Aorta (tissue), 5 donors: ENCODE measurements at regions not wholly inside any gene's neighbourhood (a gene's known extent, or its start where the extent isn't known, plus 50 kb on each side); places are given as distances from the start of the nearest gene placed in this dataset.

Experiments
- ATAC-seq: fragments of 200-7000 bp; cut with Tn5 transposase; one replicate; pipeline ENCODE4 v1.9.1; 2022; ENCODE audit warnings: moderate library complexity; ENCODE audit not compliant: low FRiP score
- DNase-seq, 2 donors: peaks; one replicate each; pipeline ENCODE4 v3.0.0-alpha.2; 2020
- H3K27ac ChIP-seq, 2 donors: one replicate each; pipeline ENCODE4 v1.5.1; 2013; ENCODE audit warnings: low read length in 2 of 2, mild to moderate bottlenecking in 2 of 2, moderate library complexity in 2 of 2, control low read depth in 1 of 2, inconsistent platforms in 1 of 2, low read depth in 1 of 2
- H3K27me3 ChIP-seq, 2 donors: one replicate each; pipeline ENCODE4 v1.6.1; 2013; ENCODE audit warnings: control low read depth in 1 of 2, low read length in 1 of 2, mild to moderate bottlenecking in 1 of 2, moderate library complexity in 1 of 2; ENCODE audit not compliant: insufficient read depth in 2 of 2, control insufficient read depth in 1 of 2
- H3K36me3 ChIP-seq, 2 donors: one replicate each; pipeline ENCODE4 v1.6.1; 2013; ENCODE audit warnings: control low read depth in 1 of 2, low read length in 1 of 2, mild to moderate bottlenecking in 1 of 2; ENCODE audit not compliant: insufficient read depth in 2 of 2, control insufficient read depth in 1 of 2
- H3K4me1 ChIP-seq, 2 donors: one replicate each; pipeline ENCODE4 v1.6.1; 2013; ENCODE audit warnings: low read length in 2 of 2, control low read depth in 1 of 2, mild to moderate bottlenecking in 1 of 2, moderate library complexity in 1 of 2; ENCODE audit not compliant: insufficient read depth in 2 of 2, control insufficient read depth in 1 of 2
- H3K4me3 ChIP-seq, 2 donors: one replicate each; pipeline ENCODE4 v1.5.1; 2013; ENCODE audit warnings: low read length in 2 of 2, control low read depth in 1 of 2, mild to moderate bottlenecking in 1 of 2
- H3K9me3 ChIP-seq: one replicate; pipeline ENCODE4 v1.6.1; 2013; ENCODE audit warnings: mild to moderate bottlenecking, low read length; ENCODE audit not compliant: control insufficient read depth
- WGBS, 2 donors: extraction: QIAGEN DNeasy Blood & Tissue Kit; methylation state at CpG; one replicate each; pipeline ENCODE4 v1.1.7; 2013; 5-methylcytosine and 5-hydroxymethylcytosine counted together
- intact Hi-C, 2 donors: fragments of 100-400 bp; cut with DNase I; formaldehyde crosslinking; loops; one replicate each; pipeline versions ENCODE4 v1.14.2 to v1.15.0; 2022
- donor health status: healthy with polysubstance abuse.
- donor health status: Bipolar disorder and iron deficiency.
- donor health status: DM: no; HTN: no; CAD: no.
- donor health status: DM: no; HTN: no; CAD: no.
- donor health status: DM: yes; HTN: yes; CAD: no.

GRCh38 chr10:125283191-125283835, 123.0 kb upstream of the CTBP2 start:
- whole genome bisulfite sequencing, 2 donors, result 55 to 66% methylated on average over 7 of the region's 7 CpGs
- Histone ChIP-seq H3K9me3 (peaks cover 2% of the 10 kb centered on the region), H3K27me3 (no peaks in the 10 kb centered on the region), H3K4me1 (no peaks in the 10 kb centered on the region), H3K4me3 (no peak overlapping the region), H3K27ac (no peak overlapping the region), H3K36me3 (no peaks in the 10 kb centered on the region)
- intact Hi-C loops, result no loop called here
- DNase-seq (no peak), ATAC-seq (no peak)

- H3K36me3 ChIP-seq, result no peaks in the 10 kb centered on the region
- H3K9me3 ChIP-seq, result no peaks in the 10 kb centered on the region
- no peak for DNase-seq
- no peak overlapping the region for H3K4me3 ChIP-seq
- ATAC-seq, result no peak
- H3K4me1 ChIP-seq, result no peaks in the 10 kb centered on the region
- intact Hi-C loops, result no loop called here
- H3K27ac ChIP-seq, result no peak overlapping the region
- 65 to 72% methylated on average over 6 of the region's 6 CpGs for WGBS, 2 donors
- no peaks in the 10 kb centered on the region for H3K27me3 ChIP-seq
These were observed 120.7 kb upstream of the CTBP2 start for GRCh38 chr10:125281091-125281490.

- H3K4me1 ChIP-seq, result no peaks in the 10 kb centered on the region
- no peak overlapping the region for H3K27ac ChIP-seq
- intact Hi-C loops, result no loop called here
- no peaks in the 10 kb centered on the region for H3K9me3 ChIP-seq
- no peaks in the 10 kb centered on the region for H3K36me3 ChIP-seq
- DNase-seq, result no peak
- 88 to 92% methylated on average over 2 of the region's 2 CpGs for WGBS, 2 donors
- H3K27me3 ChIP-seq, result no peaks in the 10 kb centered on the region
- ATAC-seq, result no peak
- no peak overlapping the region for H3K4me3 ChIP-seq
These were observed 115.8 kb upstream of the CTBP2 start for GRCh38 chr10:125276133-125276532.

- Histone ChIP-seq H3K27ac (no peak overlapping the region), H3K36me3 (no peaks in the 10 kb centered on the region), H3K9me3 (no peaks in the 10 kb centered on the region), H3K4me3 (no peak overlapping the region), H3K27me3 (no peaks in the 10 kb centered on the region), H3K4me1 (no peaks in the 10 kb centered on the region)
- no peak for ATAC-seq
- intact Hi-C loops, result no loop called here
- 78% methylated on average over 5 of the region's 5 CpGs for WGBS, 2 donors
- no peak for DNase-seq
These were observed 114.6 kb upstream of the CTBP2 start for GRCh38 chr10:125274961-125275360.

- intact Hi-C loops, result no loop called here
- Histone ChIP-seq H3K4me1 (no peaks in the 10 kb centered on the region), H3K27ac (no peak overlapping the region), H3K9me3 (no peaks in the 10 kb centered on the region), H3K4me3 (no peak overlapping the region), H3K36me3 (no peaks in the 10 kb centered on the region), H3K27me3 (no peaks in the 10 kb centered on the region)
- 82 to 85% methylated on average over 8 of the region's 8 CpGs for WGBS, 2 donors
- DNase-seq (no peak), ATAC-seq (no peak)
These were observed 112.7 kb upstream of the CTBP2 start for GRCh38 chr10:125273023-125273422.

- H3K27me3 ChIP-seq, result no peaks in the 10 kb centered on the region
- 88 to 89% methylated on average over 2 of the region's 2 CpGs for WGBS, 2 donors
- intact Hi-C loops, result no loop called here
These were observed 109.4 kb upstream of the CTBP2 start for GRCh38 chr10:125269716-125270115.

GRCh38 chr10:125266966-125267365, 106.6 kb upstream of the CTBP2 start:
- no peak for ATAC-seq
- no peak for DNase-seq
- WGBS, 2 donors, result 83 to 87% methylated on average over 13 of the region's 13 CpGs
- Histone ChIP-seq H3K4me3 (no peak overlapping the region), H3K9me3 (no peaks in the 10 kb centered on the region), H3K27me3 (no peaks in the 10 kb centered on the region), H3K36me3 (no peaks in the 10 kb centered on the region), H3K27ac (no peak overlapping the region), H3K4me1 (no peaks in the 10 kb centered on the region)
- intact Hi-C loops, result no loop called here

More at GRCh38 chr10:125269716-125270115, 109.4 kb upstream of the CTBP2 start:
- ATAC-seq (no peak), DNase-seq (no peak)
- Histone ChIP-seq H3K4me3 (no peak overlapping the region), H3K36me3 (no peaks in the 10 kb centered on the region), H3K27ac (no peak overlapping the region), H3K4me1 (no peaks in the 10 kb centered on the region), H3K9me3 (no peaks in the 10 kb centered on the region)

GRCh38 chr10:125266541-125266940, 106.2 kb upstream of the CTBP2 start:
- no peaks in the 10 kb centered on the region for H3K36me3 ChIP-seq

GRCh38 chr10:125265579-125265955, 105.2 kb upstream of the CTBP2 start:
- ATAC-seq, result no peak
- Histone ChIP-seq H3K27ac (no peak overlapping the region), H3K27me3 (no peaks in the 10 kb centered on the region), H3K9me3 (no peaks in the 10 kb centered on the region), H3K4me3 (no peak overlapping the region), H3K4me1 (no peaks in the 10 kb centered on the region), H3K36me3 (no peaks in the 10 kb centered on the region)
- intact Hi-C loops, result no loop called here
- WGBS, 2 donors, result 71 to 81% methylated on average over 6 of the region's 6 CpGs
- no peak for DNase-seq

More at GRCh38 chr10:125266541-125266940, 106.2 kb upstream of the CTBP2 start:
- Histone ChIP-seq H3K27ac (no peak overlapping the region), H3K9me3 (no peaks in the 10 kb centered on the region), H3K4me3 (no peak overlapping the region), H3K4me1 (no peaks in the 10 kb centered on the region), H3K27me3 (no peaks in the 10 kb centered on the region)
- WGBS, 2 donors, result 77% methylated on average over 14 of the region's 14 CpGs
- no peak for ATAC-seq
- intact Hi-C loops, result no loop called here
- no peak for DNase-seq
